Erythroblast (primary cell): ENCODE measurements at regions not wholly inside any gene's neighbourhood (a gene's known extent, or its start where the extent isn't known, plus 50 kb on each side); places are given as distances from the start of the nearest gene placed in this dataset.

ENCODE experiments used
- GATA1 ChIP-seq: IDR thresholded peaks from 2 replicates; pipeline ENCODE4 v1.6.1; 2011; ENCODE audit warnings: low read depth, mild to moderate bottlenecking, control low read depth, low read length, moderate library complexity
- POLR2A ChIP-seq: IDR thresholded peaks from 2 replicates; pipeline ENCODE4 v1.6.1; 2011; ENCODE audit warnings: mild to moderate bottlenecking, low read length

- no peak for TF ChIP-seq POLR2A
- TF ChIP-seq GATA1: no peak
Measured at GRCh38 chr9:88738709-88739108, 203.7 kb downstream of the NXNL2 start.
